ENCODE measurements at regions not wholly inside any gene's neighbourhood (a gene's known extent, or its start where the extent isn't known, plus 50 kb on each side); places are given as distances from the start of the nearest gene placed in this dataset.

GRCh38 chr3:10555263-10555662 is 49.9 kb upstream of the ATP2B2 start:
- no peak for DNase-seq (ENCODE audit: low read depth in 4 of 4, low spot score in 1 of 4)

- DNase-seq (ENCODE audit: low read depth in 4 of 4, low spot score in 1 of 4), result no peak
These were observed 50.9 kb upstream of the ATP2B2 start for GRCh38 chr3:10556312-10556711.

- DNase-seq (ENCODE audit: low read depth in 4 of 4, low spot score in 1 of 4), result no peak
These were observed 51.9 kb upstream of the ATP2B2 start for GRCh38 chr3:10557250-10557649.

GRCh38 chr3:10557781-10558373 is 52.5 kb upstream of the ATP2B2 start:
- no peak for DNase-seq (ENCODE audit: low read depth in 4 of 4, low spot score in 1 of 4)

GRCh38 chr3:10558736-10559135 is 53.4 kb upstream of the ATP2B2 start:
- DNase-seq (ENCODE audit: low read depth in 4 of 4, low spot score in 1 of 4), result no peak

GRCh38 chr3:10560060-10560861 is 54.9 kb upstream of the ATP2B2 start:
- DNase-seq (ENCODE audit: low read depth in 4 of 4, low spot score in 1 of 4), result no peak

- no peak for DNase-seq (ENCODE audit: low read depth in 4 of 4, low spot score in 1 of 4)
These were observed 56.0 kb upstream of the ATP2B2 start for GRCh38 chr3:10561162-10561945.

- DNase-seq (ENCODE audit: low read depth in 4 of 4, low spot score in 1 of 4), result no peak
These were observed 56.7 kb upstream of the ATP2B2 start for GRCh38 chr3:10561946-10562560.

- DNase-seq (ENCODE audit: low read depth in 4 of 4, low spot score in 1 of 4), result no peak
These were observed 58.0 kb upstream of the ATP2B2 start for GRCh38 chr3:10563396-10563795.

GRCh38 chr3:10565814-10566213 is 60.4 kb upstream of the ATP2B2 start:
- no peak for DNase-seq (ENCODE audit: low read depth in 4 of 4, low spot score in 1 of 4)

- DNase-seq (ENCODE audit: low read depth in 4 of 4, low spot score in 1 of 4), result no peak
These were observed 61.1 kb upstream of the ATP2B2 start for GRCh38 chr3:10566451-10566850.

- no peak for DNase-seq (ENCODE audit: low read depth in 4 of 4, low spot score in 1 of 4)
These were observed 63.2 kb upstream of the ATP2B2 start for GRCh38 chr3:10568549-10568948.

GRCh38 chr3:10570196-10570946 is 65.0 kb upstream of the ATP2B2 start:
- DNase-seq (ENCODE audit: low read depth in 4 of 4, low spot score in 1 of 4), result no peak

- DNase-seq (ENCODE audit: low read depth in 4 of 4, low spot score in 1 of 4), result no peak
These were observed 68.8 kb upstream of the ATP2B2 start for GRCh38 chr3:10574101-10574620.

- no peak for DNase-seq (ENCODE audit: low read depth in 4 of 4, low spot score in 1 of 4)
These were observed 70.3 kb upstream of the ATP2B2 start for GRCh38 chr3:10575601-10576160.

GRCh38 chr3:10577486-10577885 is 72.1 kb upstream of the ATP2B2 start:
- DNase-seq (ENCODE audit: low read depth in 4 of 4, low spot score in 1 of 4), result no peak

- no peak for DNase-seq (ENCODE audit: low read depth in 4 of 4, low spot score in 1 of 4)
These were observed 75.0 kb upstream of the ATP2B2 start for GRCh38 chr3:10580426-10580825.

- no peak for DNase-seq (ENCODE audit: low read depth in 4 of 4, low spot score in 1 of 4)
These were observed 75.9 kb upstream of the ATP2B2 start for GRCh38 chr3:10581251-10581650.

GRCh38 chr3:10581716-10582115 is 76.3 kb upstream of the ATP2B2 start:
- no peak for DNase-seq (ENCODE audit: low read depth in 4 of 4, low spot score in 1 of 4)

- DNase-seq (ENCODE audit: low read depth in 4 of 4, low spot score in 1 of 4), result no peak
These were observed 77.3 kb upstream of the ATP2B2 start for GRCh38 chr3:10582733-10583132.
